Vagina (tissue), 2 donors: ENCODE measurements at regions not wholly inside any gene's neighbourhood (a gene's known extent, or its start where the extent isn't known, plus 50 kb on each side); places are given as distances from the start of the nearest gene placed in this dataset.

ENCODE experiments used
- CTCF ChIP-seq, 3 experiments: fragments of 450-650 bp in 2 of 3; fragments of 200-600 bp in 1 of 3; sonication (generic) in 1 of 3; IDR thresholded peaks; one replicate each; pipeline ENCODE4 v1.5.1; 2017 to 2019; ENCODE audit warnings: antibody characterized with exemption in 3 of 3, mild to moderate bottlenecking in 2 of 3, moderate library complexity in 2 of 3
- POLR2A ChIP-seq, 2 donors: fragments of 450-650 bp; IDR thresholded peaks; one replicate each; pipeline ENCODE4 v1.6.1; 2017; ENCODE audit warnings: antibody characterized with exemption in 2 of 2, mild to moderate bottlenecking in 2 of 2, moderate library complexity in 2 of 2
- POLR2AphosphoS5 ChIP-seq, 2 donors: sonication (generic); formaldehyde crosslinking; IDR thresholded peaks; one replicate each; pipeline ENCODE4 v1.9.0; 2017; ENCODE audit warnings: antibody characterized with exemption in 2 of 2, mild to moderate bottlenecking in 2 of 2, low read depth in 1 of 2; ENCODE audit not compliant: insufficient read depth in 1 of 2

GRCh38 chr1:170448661-170449158 is 83.3 kb upstream of the GORAB start:
- TF ChIP-seq POLR2AphosphoS5 (IDR thresholded peaks at IDR 0.05; ENCODE audit: insufficient read depth in 1 of 2, low read depth in 1 of 2) = no peak
- TF ChIP-seq CTCF (IDR thresholded peaks at IDR 0.05) = no peak
- no peak for TF ChIP-seq POLR2A (IDR thresholded peaks at IDR 0.05)
